ENCODE measurements at regions not wholly inside any gene's neighbourhood (a gene's known extent, or its start where the extent isn't known, plus 50 kb on each side); places are given as distances from the start of the nearest gene placed in this dataset.

DNA sequence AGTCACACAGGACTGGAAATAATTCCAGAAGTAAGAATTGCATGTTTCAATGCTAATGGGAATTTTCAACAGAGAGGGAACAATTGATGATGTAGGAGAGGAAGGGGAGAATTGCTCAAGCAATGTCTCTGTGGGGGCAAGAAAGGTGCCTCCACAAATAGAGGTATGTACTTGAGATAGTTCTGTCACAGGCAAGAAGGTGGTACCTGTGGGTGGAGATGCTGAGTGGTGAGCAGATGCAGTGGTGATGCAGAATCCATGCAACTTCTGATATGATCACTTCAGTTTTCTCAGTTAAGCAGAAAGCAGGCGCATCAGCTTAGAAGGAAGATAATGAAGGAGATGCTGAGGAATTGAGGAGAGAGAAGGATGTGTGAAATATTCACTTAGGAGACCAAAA lies 55.1 kb upstream of the SEC24B start:
- H3K27ac ChIP-seq, result no peak overlapping the region
- Mint-ChIP-seq H3K9me3 (no peaks in the 10 kb centered on the region), H3K36me3 (no peaks in the 10 kb centered on the region), H3K4me1 (no peaks in the 10 kb centered on the region), H3K4me3 (no peak overlapping the region), H3K27me3 (ENCODE audit: insufficient read depth, low read depth) (no peaks in the 10 kb centered on the region), H3K27ac (no peak overlapping the region)
- H4K20me1 ChIP-seq (ENCODE audit: low read depth), result no peaks in the 10 kb centered on the region
- H3K27me3 ChIP-seq, result no peaks in the 10 kb centered on the region
- H3K79me2 ChIP-seq (ENCODE audit: low read depth), result no peaks in the 10 kb centered on the region
- H3K36me3 ChIP-seq, result no peaks in the 10 kb centered on the region
- no peak overlapping the region for H3K4me3 ChIP-seq
- DNase-seq (ENCODE audit: low spot score), result no peak
- TF ChIP-seq CTCF (IDR thresholded peaks at IDR 0.05) (no peak), EZH2phosphoT487 (IDR thresholded peaks at IDR 0.05) (no peak), EZH2 (IDR thresholded peaks at IDR 0.05) (no peak)
- H3K9ac ChIP-seq, result no peak overlapping the region
- no peaks in the 10 kb centered on the region for H3K4me1 ChIP-seq
- H3K9me3 ChIP-seq (ENCODE audit: low read depth), result no peaks in the 10 kb centered on the region
- no peak overlapping the region for H3K4me2 ChIP-seq
- no peaks in the 10 kb centered on the region for H3F3A ChIP-seq (ENCODE audit: low read depth)
- H2AFZ ChIP-seq (replicated peaks), result no peak overlapping the region

DNA sequence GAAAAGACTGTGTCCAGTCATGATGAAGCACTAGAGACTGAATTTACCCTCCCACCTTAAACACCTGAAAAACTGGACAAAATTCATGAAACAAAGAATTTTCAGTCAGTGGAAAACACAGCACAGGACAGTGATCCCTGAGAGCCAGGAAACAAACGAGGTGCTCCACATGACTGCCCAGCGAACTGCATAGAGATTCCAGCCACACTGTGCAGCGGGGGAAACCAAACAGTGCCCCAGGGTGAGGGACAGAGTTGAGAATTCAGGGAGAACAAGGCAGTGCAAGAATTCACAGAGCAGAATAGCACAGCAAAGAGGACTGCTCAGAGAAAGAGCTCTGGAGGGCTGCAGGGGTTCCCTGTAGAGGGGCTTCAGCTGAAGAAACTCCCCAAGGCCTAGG lies 55.5 kb upstream of the SEC24B start:
- no peaks in the 10 kb centered on the region for H3F3A ChIP-seq (ENCODE audit: low read depth)
- no peaks in the 10 kb centered on the region for H4K20me1 ChIP-seq (ENCODE audit: low read depth)
- no peak for TF ChIP-seq EZH2 (IDR thresholded peaks at IDR 0.05)
- no peak for TF ChIP-seq EZH2phosphoT487 (IDR thresholded peaks at IDR 0.05)
- TF ChIP-seq CTCF (IDR thresholded peaks at IDR 0.05), result no peak
- no peak overlapping the region for H3K4me2 ChIP-seq
- H3K27me3 ChIP-seq, result no peaks in the 10 kb centered on the region
- Mint-ChIP-seq H3K36me3 (no peaks in the 10 kb centered on the region), H3K27me3 (ENCODE audit: insufficient read depth, low read depth) (no peaks in the 10 kb centered on the region), H3K4me3 (no peak overlapping the region), H3K9me3 (no peaks in the 10 kb centered on the region), H3K4me1 (no peaks in the 10 kb centered on the region), H3K27ac (no peak overlapping the region)
- H3K4me1 ChIP-seq, result no peaks in the 10 kb centered on the region
- H3K9me3 ChIP-seq (ENCODE audit: low read depth), result no peaks in the 10 kb centered on the region
- no peak overlapping the region for H3K9ac ChIP-seq
- no peaks in the 10 kb centered on the region for H3K36me3 ChIP-seq
- H2AFZ ChIP-seq (replicated peaks), result no peak overlapping the region
- no peaks in the 10 kb centered on the region for H3K79me2 ChIP-seq (ENCODE audit: low read depth)
- DNase-seq (ENCODE audit: low spot score), result no peak
- H3K4me3 ChIP-seq, result no peak overlapping the region
- no peak overlapping the region for H3K27ac ChIP-seq

- DNase-seq (ENCODE audit: low spot score), result no peak
- Histone ChIP-seq H3F3A (ENCODE audit: low read depth) (no peaks in the 10 kb centered on the region), H4K20me1 (ENCODE audit: low read depth) (no peaks in the 10 kb centered on the region), H3K9ac (no peak overlapping the region), H3K4me2 (no peak overlapping the region), H3K79me2 (ENCODE audit: low read depth) (no peaks in the 10 kb centered on the region), H3K4me1 (no peaks in the 10 kb centered on the region), H3K27ac (no peak overlapping the region), H3K27me3 (no peaks in the 10 kb centered on the region), H2AFZ (replicated peaks) (no peak overlapping the region), H3K4me3 (no peak overlapping the region), H3K9me3 (ENCODE audit: low read depth) (no peaks in the 10 kb centered on the region), H3K36me3 (no peaks in the 10 kb centered on the region)
- Mint-ChIP-seq H3K36me3 (no peaks in the 10 kb centered on the region), H3K4me3 (no peak overlapping the region), H3K4me1 (no peaks in the 10 kb centered on the region), H3K27me3 (ENCODE audit: insufficient read depth, low read depth) (no peaks in the 10 kb centered on the region), H3K9me3 (no peaks in the 10 kb centered on the region), H3K27ac (no peak overlapping the region)
- TF ChIP-seq EZH2 (IDR thresholded peaks at IDR 0.05) (no peak), CTCF (IDR thresholded peaks at IDR 0.05) (no peak), EZH2phosphoT487 (IDR thresholded peaks at IDR 0.05) (no peak)
Observed at GRCh38 chr4:109375778-109376414, 57.7 kb upstream of the SEC24B start.
